H1 (cell line): ENCODE measurements at regions not wholly inside any gene's neighbourhood (a gene's known extent, or its start where the extent isn't known, plus 50 kb on each side); places are given as distances from the start of the nearest gene placed in this dataset.

ENCODE experiments used
- CTCF ChIA-PET: fragments of 300-600 bp; sonication (Branson Sonifier 250); formaldehyde crosslinking; loops from one replicate; lab custom pipeline; 2021; ENCODE audit not compliant: partially characterized antibody; lab: Charles Lee
- POLR2A ChIA-PET: fragments of 300-600 bp; sonication (Branson Sonifier 250); formaldehyde crosslinking; loops from one replicate; lab custom pipeline; 2021; ENCODE audit warnings: inconsistent platforms; ENCODE audit not compliant: partially characterized antibody; lab: Charles Lee
- DNase-seq, 2 experiments: peaks; one replicate each; pipeline versions ENCODE4 v3.0.0 to v3.0.0-alpha.2; 2010 to 2022; ENCODE audit warnings: low spot score in 2 of 2, low read depth in 1 of 2, mixed read lengths in 1 of 2
- FAIRE-seq: peaks from 2 replicates; lab custom pipeline; 2011; peaks lifted over from hg19 to GRCh38; lab: Jason Lieb, UNC
- H2AFZ ChIP-seq: 2 replicates; pipeline ENCODE4 v1.8.1; 2012; ENCODE audit warnings: low read length, inconsistent platforms
- H2AK5ac ChIP-seq: 2 replicates; pipeline ENCODE4 v1.6.1; 2013; ENCODE audit warnings: low read depth, low read length
- H2BK120ac ChIP-seq: replicated peaks from 2 replicates; pipeline ENCODE3; 2013; ENCODE audit warnings: low read depth, low read length, inconsistent platforms
- H2BK12ac ChIP-seq: 2 replicates; pipeline ENCODE4 v1.6.1; 2013; ENCODE audit warnings: low read depth, low read length
- H2BK15ac ChIP-seq: 2 replicates; pipeline ENCODE4 v1.6.1; 2013; ENCODE audit warnings: low read length
- H2BK20ac ChIP-seq: 2 replicates; pipeline ENCODE4 v1.6.1; 2013; ENCODE audit warnings: low read length
- H2BK5ac ChIP-seq: 2 replicates; pipeline ENCODE4 v1.6.1; 2013; ENCODE audit warnings: low read depth, low read length
- H3K14ac ChIP-seq: 2 replicates; pipeline ENCODE4 v1.6.1; 2013; ENCODE audit warnings: inconsistent platforms; ENCODE audit not compliant: insufficient read length
- H3K18ac ChIP-seq: 2 replicates; pipeline ENCODE4 v1.6.1; 2013; ENCODE audit warnings: low read length; ENCODE audit errors: extremely low read depth
- H3K23ac ChIP-seq: 2 replicates; pipeline ENCODE4 v1.6.1; 2013; ENCODE audit warnings: inconsistent platforms; ENCODE audit not compliant: insufficient read length
- H3K23me2 ChIP-seq: 2 replicates; pipeline ENCODE4 v1.6.1; 2013; ENCODE audit warnings: low read depth, low read length
- H3K27ac ChIP-seq: 2 replicates; pipeline ENCODE4 v1.6.1; 2011; ENCODE audit warnings: low read depth, low read length, inconsistent platforms
- H3K27me3 ChIP-seq, 4 experiments: replicated peaks in 1 of 4; 1 replicate in 1 of 4; 2 replicates in 3 of 4; pipeline versions ENCODE4 v1.6.1 to v1.8.1; 2011 to 2013; ENCODE audit warnings: low read length in 3 of 4, mild to moderate bottlenecking in 3 of 4, inconsistent platforms in 2 of 4, mixed read lengths in 2 of 4, moderate library complexity in 1 of 4; ENCODE audit not compliant: control insufficient read depth in 3 of 4, insufficient read depth in 3 of 4; ENCODE audit errors: extremely low read depth in 1 of 4
- H3K36me3 ChIP-seq, 4 experiments: 2 replicates each; pipeline versions ENCODE4 v1.6.1 to v1.8.1; 2011 to 2013; ENCODE audit warnings: mild to moderate bottlenecking in 4 of 4, low read length in 3 of 4, moderate library complexity in 2 of 4, control low read depth in 1 of 4, inconsistent platforms in 1 of 4; ENCODE audit not compliant: insufficient read depth in 4 of 4, control insufficient read depth in 2 of 4
- H3K4ac ChIP-seq: replicated peaks from 2 replicates; pipeline ENCODE3; 2013; ENCODE audit warnings: low read length, low read depth, mixed read lengths, inconsistent platforms; ENCODE audit not compliant: insufficient read length
- H3K4me1 ChIP-seq, 4 experiments: replicated peaks in 1 of 4; 1 replicate in 1 of 4; 2 replicates in 3 of 4; pipeline versions ENCODE4 v1.6.1 to v1.8.1; 2011 to 2013; ENCODE audit warnings: low read length in 3 of 4, inconsistent platforms in 2 of 4, mixed read lengths in 1 of 4; ENCODE audit not compliant: insufficient read depth in 4 of 4, control insufficient read depth in 3 of 4
- H3K4me2 ChIP-seq, 2 experiments: 2 replicates each; pipeline versions ENCODE4 v1.6.1 to v1.8.1; 2011 to 2013; ENCODE audit warnings: low read depth in 2 of 2, low read length in 2 of 2, control low read depth in 1 of 2, inconsistent platforms in 1 of 2, mild to moderate bottlenecking in 1 of 2; ENCODE audit not compliant: insufficient read depth in 1 of 2
- H3K4me3 ChIP-seq, 4 experiments: fragments of 200-600, 300-600 bp in 1 of 4; sonication (generic), shearing (Covaris generic), sonication (Bioruptor Twin) in 1 of 4; 2 replicates each; pipeline versions ENCODE4 v1.5.1 to v1.8.1; 2011 to 2016; ENCODE audit warnings: low read length in 4 of 4, low read depth in 3 of 4, control low read depth in 2 of 4, inconsistent platforms in 2 of 4, mild to moderate bottlenecking in 2 of 4, mixed read lengths in 1 of 4, moderate library complexity in 1 of 4; ENCODE audit not compliant: insufficient read depth in 2 of 4; ENCODE audit errors: extremely low read depth in 1 of 4
- H3K56ac ChIP-seq: replicated peaks from 2 replicates; pipeline ENCODE3; 2013; ENCODE audit warnings: low read depth, mild to moderate bottlenecking, mixed read lengths, low read length, inconsistent platforms; ENCODE audit not compliant: insufficient read length
- H3K79me1 ChIP-seq: 2 replicates; pipeline ENCODE4 v1.6.1; 2013; ENCODE audit warnings: low read depth, low read length, control low read depth
- H3K79me2 ChIP-seq, 2 experiments: 2 replicates each; pipeline versions ENCODE4 v1.6.1 to v1.8.1; 2012 to 2013; ENCODE audit warnings: low read length in 2 of 2, mild to moderate bottlenecking in 2 of 2, inconsistent platforms in 1 of 2; ENCODE audit not compliant: insufficient read depth in 2 of 2, control insufficient read depth in 1 of 2
- H3K9ac ChIP-seq, 4 experiments: replicated peaks in 1 of 4; 1 replicate in 1 of 4; 2 replicates in 3 of 4; pipeline versions ENCODE4 v1.6.1 to v1.8.1; 2011 to 2013; ENCODE audit warnings: low read depth in 3 of 4, low read length in 3 of 4, control low read depth in 2 of 4, mild to moderate bottlenecking in 2 of 4, moderate library complexity in 2 of 4, inconsistent platforms in 1 of 4; ENCODE audit errors: extremely low read depth in 1 of 4
- H3K9me3 ChIP-seq, 2 experiments: 2 replicates each; pipeline versions ENCODE4 v1.6.1 to v1.8.1; 2012 to 2013; ENCODE audit warnings: mild to moderate bottlenecking in 2 of 2, moderate library complexity in 2 of 2, control low read depth in 1 of 2, inconsistent platforms in 1 of 2, low read depth in 1 of 2, low read length in 1 of 2, mixed read lengths in 1 of 2; ENCODE audit not compliant: insufficient read depth in 2 of 2
- H4K20me1 ChIP-seq, 2 experiments: replicated peaks in 1 of 2; 2 replicates each; pipeline versions ENCODE3 to v1.8.1; 2011 to 2013; ENCODE audit warnings: inconsistent platforms in 2 of 2, low read length in 2 of 2, mild to moderate bottlenecking in 1 of 2; ENCODE audit not compliant: insufficient read depth in 2 of 2, control insufficient read depth in 1 of 2
- H4K5ac ChIP-seq: 2 replicates; pipeline ENCODE4 v1.6.1; 2013; ENCODE audit warnings: low read length, low read depth, mixed read lengths, inconsistent platforms; ENCODE audit not compliant: insufficient read length
- H4K8ac ChIP-seq: 2 replicates; pipeline ENCODE4 v1.8.0; 2013; ENCODE audit warnings: mild to moderate bottlenecking, moderate library complexity, low read length, inconsistent platforms; ENCODE audit not compliant: insufficient read depth; ENCODE audit errors: extremely low read depth
- H4K91ac ChIP-seq: replicated peaks from 2 replicates; pipeline ENCODE3; 2013; ENCODE audit warnings: low read length, mixed read lengths, inconsistent platforms; ENCODE audit not compliant: insufficient read length
- ASH2L ChIP-seq: fragments of 200-600, 300-600 bp; sonication (generic); IDR thresholded peaks from one replicate; pipeline ENCODE4 v1.7.1; 2017; ENCODE audit warnings: low read length
- BACH1 ChIP-seq: IDR thresholded peaks from 2 replicates; pipeline ENCODE4 v1.6.1; 2012; ENCODE audit warnings: low read length, improper control_type of control experiment
- CBX8 ChIP-seq: fragments of 300-800, 300-1000 bp; sonication (generic); IDR thresholded peaks from 2 replicates; pipeline ENCODE4 v1.7.1; 2016; ENCODE audit warnings: low read depth, low read length, borderline replicate concordance
- CHD1 ChIP-seq: IDR thresholded peaks from 2 replicates; pipeline ENCODE4 v1.6.1; 2012; ENCODE audit warnings: low read depth, low read length, improper control_type of control experiment
- HDAC2 ChIP-seq, 2 experiments: fragments of 300-600 bp in 1 of 2; sonication (generic) in 1 of 2; IDR thresholded peaks; 2 replicates each; pipeline ENCODE4 v1.6.1; 2011 to 2012; ENCODE audit warnings: low read depth in 2 of 2, low read length in 2 of 2, mild to moderate bottlenecking in 2 of 2, moderate library complexity in 2 of 2, borderline replicate concordance in 1 of 2, inconsistent platforms in 1 of 2
- WGBS, 2 experiments: shearing (Covaris generic) in 1 of 2; methylation state at CpG; one replicate each; pipeline versions ENCODE4 v1.1.6 to v1.1.7; 2013 to 2015; ENCODE audit warnings: low lambda C conversion rate in 2 of 2, mixed read lengths in 2 of 2, inconsistent platforms in 1 of 2, low coverage in 1 of 2, missing lambda C conversion rate in 1 of 2; ENCODE audit not compliant: insufficient replicate concordance in 2 of 2, insufficient coverage in 1 of 2, insufficient read length in 1 of 2; ENCODE audit errors: extremely low coverage in 1 of 2, missing lambda C conversion rate in 1 of 2; 5-methylcytosine and 5-hydroxymethylcytosine counted together

DNA sequence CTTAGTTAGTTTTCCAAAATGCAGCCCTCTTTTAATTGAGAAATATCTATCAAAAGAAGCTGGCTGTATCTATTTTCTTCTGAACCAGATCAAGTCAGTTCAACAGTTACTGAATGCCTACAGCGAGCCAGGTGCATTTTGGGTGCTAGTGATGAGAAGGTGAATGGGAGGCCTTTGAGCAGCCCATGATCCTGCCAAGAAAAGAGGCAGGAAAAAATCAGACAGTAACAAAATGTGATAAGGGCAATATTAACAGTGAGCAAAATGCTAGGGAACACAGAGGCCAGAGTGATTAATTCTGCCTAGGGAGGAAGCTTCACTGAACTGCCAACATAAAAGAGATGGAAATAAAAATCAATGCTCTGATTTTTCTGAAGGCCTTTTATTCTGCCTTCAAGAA, 248.5 kb downstream of the SNCA start:
- Histone ChIP-seq H2BK5ac (no peak overlapping the region), H3K79me1 (no peaks in the 10 kb centered on the region), H3K18ac (no peak overlapping the region), H3K79me2 (no peaks in the 10 kb centered on the region), H3K9ac (no peak overlapping the region), H3K23me2 (no peaks in the 10 kb centered on the region), H2AFZ (no peak overlapping the region), H3K27ac (no peak overlapping the region), H3K4me2 (no peak overlapping the region), H2BK12ac (no peak overlapping the region), H2BK20ac (no peak overlapping the region), H3K9me3 (no peaks in the 10 kb centered on the region), H3K4me3 (no peak overlapping the region), H4K20me1 (peaks cover 0 to 4% of the 10 kb centered on the region in 2 experiments), H3K23ac (no peak overlapping the region), H4K91ac (no peak overlapping the region), H3K56ac (no peak overlapping the region), H2AK5ac (no peak overlapping the region), H2BK120ac (no peak overlapping the region), H4K5ac (no peak overlapping the region), H3K27me3 (peaks cover 6 to 32% (median 17%) of the 10 kb centered on the region in 4 experiments), H3K36me3 (no peaks in the 10 kb centered on the region), H3K4me1 (peaks cover 0 to 2% (median 0%) of the 10 kb centered on the region in 4 experiments; a peak in 1 of 7 replicates), H2BK15ac (no peak overlapping the region), H3K4ac (no peak overlapping the region), H4K8ac (no peak overlapping the region), H3K14ac (no peak overlapping the region)
- ChIA-PET CTCF (interaction anchor here (0.9 to 1.7 kb wide), 3 partner anchors 11 to 31 kb away, joined by 3 to 5 read pairs (median 3); no protein-coding TSS in a partner anchor), POLR2A (no interaction called here)
- DNase-seq (no peak), FAIRE-seq (no peak)
- 100% methylated on average over 1 of the region's 1 CpG; no CpG with 5 or more reads in 1 of the 2 experiments for WGBS, 2 experiments
- no peak for TF ChIP-seq CBX8
- TF ChIP-seq HDAC2 (IDR thresholded peaks at IDR 0.05; ENCODE audit: borderline replicate concordance in 1 of 2, low read depth in 2 of 2, low read length in 2 of 2): no peak
- no peak for TF ChIP-seq ASH2L
- no peak for TF ChIP-seq BACH1
- TF ChIP-seq CHD1: no peak
